ENCODE measurements at regions not wholly inside any gene's neighbourhood (a gene's known extent, or its start where the extent isn't known, plus 50 kb on each side); places are given as distances from the start of the nearest gene placed in this dataset.

DNA sequence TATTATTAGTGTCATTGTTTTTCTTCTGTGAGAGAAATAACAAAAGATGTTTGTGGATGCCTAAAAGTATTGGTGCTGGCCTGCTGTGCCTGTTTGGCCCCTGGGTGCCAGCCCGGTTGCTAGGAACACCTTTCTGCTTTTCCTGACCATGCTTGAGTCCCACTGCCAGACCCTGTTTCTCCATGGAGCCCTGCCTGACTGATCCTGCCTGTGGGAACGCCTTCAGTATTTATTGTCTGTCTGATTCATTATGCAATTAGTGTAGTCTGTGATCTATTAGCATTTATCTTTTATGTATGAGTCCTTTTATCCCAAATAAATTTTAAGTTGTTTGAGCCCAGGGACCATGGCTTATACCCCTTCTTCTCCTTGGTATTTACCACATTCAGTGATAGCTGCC lies 98.6 kb upstream of the MPPED2 start:
- TF ChIP-seq, protein P1, sequence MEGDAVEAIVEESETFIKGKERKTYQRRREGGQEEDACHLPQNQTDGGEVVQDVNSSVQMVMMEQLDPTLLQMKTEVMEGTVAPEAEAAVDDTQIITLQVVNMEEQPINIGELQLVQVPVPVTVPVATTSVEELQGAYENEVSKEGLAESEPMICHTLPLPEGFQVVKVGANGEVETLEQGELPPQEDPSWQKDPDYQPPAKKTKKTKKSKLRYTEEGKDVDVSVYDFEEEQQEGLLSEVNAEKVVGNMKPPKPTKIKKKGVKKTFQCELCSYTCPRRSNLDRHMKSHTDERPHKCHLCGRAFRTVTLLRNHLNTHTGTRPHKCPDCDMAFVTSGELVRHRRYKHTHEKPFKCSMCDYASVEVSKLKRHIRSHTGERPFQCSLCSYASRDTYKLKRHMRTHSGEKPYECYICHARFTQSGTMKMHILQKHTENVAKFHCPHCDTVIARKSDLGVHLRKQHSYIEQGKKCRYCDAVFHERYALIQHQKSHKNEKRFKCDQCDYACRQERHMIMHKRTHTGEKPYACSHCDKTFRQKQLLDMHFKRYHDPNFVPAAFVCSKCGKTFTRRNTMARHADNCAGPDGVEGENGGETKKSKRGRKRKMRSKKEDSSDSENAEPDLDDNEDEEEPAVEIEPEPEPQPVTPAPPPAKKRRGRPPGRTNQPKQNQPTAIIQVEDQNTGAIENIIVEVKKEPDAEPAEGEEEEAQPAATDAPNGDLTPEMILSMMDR (IDR thresholded peaks at IDR 0.05): no peak
- no peak for TF ChIP-seq EZH2phosphoT487 (IDR thresholded peaks at IDR 0.05)
- TF ChIP-seq EZH2 (IDR thresholded peaks at IDR 0.05): no peak

All from neural progenitor cell (in vitro differentiated cells).